A549 (cell line): ENCODE measurements at regions not wholly inside any gene's neighbourhood (a gene's known extent, or its start where the extent isn't known, plus 50 kb on each side); places are given as distances from the start of the nearest gene placed in this dataset.

Experiments
- CEBPB ChIP-seq, 2 experiments: fragments of >200 bp in 1 of 2; sonication (Bioruptor Twin) in 1 of 2; formaldehyde crosslinking in 1 of 2; IDR thresholded peaks; 2 replicates each; pipeline ENCODE4 v1.6.1; 2012 to 2016
- EP300 ChIP-seq, 2 experiments: fragments of >200 bp; sonication (Bioruptor Twin); formaldehyde crosslinking; IDR thresholded peaks; 2 replicates in 1 of 2; 3 replicates in 1 of 2; pipeline ENCODE4 v1.6.1; 2016 to 2017
- HDAC2 ChIP-seq: fragments of 200-600 bp; sonication (generic); IDR thresholded peaks from 2 replicates; pipeline ENCODE4 v1.6.1; 2016
- RAD21 ChIP-seq, 2 experiments: fragments of >200 bp in 1 of 2; sonication (Bioruptor Twin) in 1 of 2; formaldehyde crosslinking in 1 of 2; IDR thresholded peaks in 1 of 2; conservative IDR thresholded peaks in 1 of 2; 2 replicates in 1 of 2; 3 replicates in 1 of 2; pipeline ENCODE4 v1.6.1; 2012 to 2018; ENCODE audit warnings: inconsistent platforms in 1 of 2
- ZFP36 ChIP-seq: fragments of 450-650 bp; IDR thresholded peaks from 2 replicates; pipeline ENCODE4 v1.6.1; 2014; ENCODE audit warnings: borderline replicate concordance; ENCODE audit not compliant: partially characterized antibody
- TF ChIP-seq, protein P1 (sequence below): fragments of >200 bp; sonication (Bioruptor Twin); formaldehyde crosslinking; IDR thresholded peaks from 3 replicates; pipeline ENCODE4 v1.5.1; 2016

GRCh38 chr16:73143576-73144422 is 95.9 kb upstream of the ZFHX3 start:
- TF ChIP-seq RAD21 (conservative IDR thresholded peaks at IDR 0.05 in 1 of 2, IDR thresholded peaks at IDR 0.05 in 1 of 2) (no peak), CEBPB (IDR thresholded peaks at IDR 0.05) (no peak), HDAC2 (no peak), EP300 (IDR thresholded peaks at IDR 0.05) (no peak), ZFP36 (no peak)
- TF ChIP-seq, protein P1, sequence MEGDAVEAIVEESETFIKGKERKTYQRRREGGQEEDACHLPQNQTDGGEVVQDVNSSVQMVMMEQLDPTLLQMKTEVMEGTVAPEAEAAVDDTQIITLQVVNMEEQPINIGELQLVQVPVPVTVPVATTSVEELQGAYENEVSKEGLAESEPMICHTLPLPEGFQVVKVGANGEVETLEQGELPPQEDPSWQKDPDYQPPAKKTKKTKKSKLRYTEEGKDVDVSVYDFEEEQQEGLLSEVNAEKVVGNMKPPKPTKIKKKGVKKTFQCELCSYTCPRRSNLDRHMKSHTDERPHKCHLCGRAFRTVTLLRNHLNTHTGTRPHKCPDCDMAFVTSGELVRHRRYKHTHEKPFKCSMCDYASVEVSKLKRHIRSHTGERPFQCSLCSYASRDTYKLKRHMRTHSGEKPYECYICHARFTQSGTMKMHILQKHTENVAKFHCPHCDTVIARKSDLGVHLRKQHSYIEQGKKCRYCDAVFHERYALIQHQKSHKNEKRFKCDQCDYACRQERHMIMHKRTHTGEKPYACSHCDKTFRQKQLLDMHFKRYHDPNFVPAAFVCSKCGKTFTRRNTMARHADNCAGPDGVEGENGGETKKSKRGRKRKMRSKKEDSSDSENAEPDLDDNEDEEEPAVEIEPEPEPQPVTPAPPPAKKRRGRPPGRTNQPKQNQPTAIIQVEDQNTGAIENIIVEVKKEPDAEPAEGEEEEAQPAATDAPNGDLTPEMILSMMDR, result no peak
